Upper lobe of right lung (tissue), 1 donor: ENCODE measurements at regions not wholly inside any gene's neighbourhood (a gene's known extent, or its start where the extent isn't known, plus 50 kb on each side); places are given as distances from the start of the nearest gene placed in this dataset.

ENCODE experiments used
- ATAC-seq: fragments of 200-7000 bp; cut with Tn5 transposase; one replicate; pipeline ENCODE4 v1.9.1; 2020; ENCODE audit warnings: mild to moderate bottlenecking, moderate library complexity
- DNase-seq: peaks from one replicate; pipeline ENCODE4 v3.0.0-alpha.2; 2020
- H3K27ac ChIP-seq: fragments of 200-600 bp; one replicate; pipeline ENCODE4 v1.8.0; 2022
- H3K27me3 ChIP-seq: fragments of 200-600 bp; one replicate; pipeline ENCODE4 v1.8.0; 2022; ENCODE audit warnings: mild to moderate bottlenecking
- H3K36me3 ChIP-seq: fragments of 200-600 bp; one replicate; pipeline ENCODE4 v1.8.0; 2022
- H3K4me1 ChIP-seq: fragments of 200-600 bp; one replicate; pipeline ENCODE4 v1.8.0; 2022
- H3K4me3 ChIP-seq: fragments of 200-600 bp; one replicate; pipeline ENCODE4 v1.8.0; 2022; ENCODE audit warnings: mild to moderate bottlenecking
- H3K9me3 ChIP-seq: fragments of 200-600 bp; one replicate; pipeline ENCODE4 v1.8.0; 2022
- CTCF ChIP-seq: fragments of 200-600 bp; IDR thresholded peaks from one replicate; pipeline ENCODE4 v1.8.0; 2022; ENCODE audit warnings: antibody characterized with exemption
- intact Hi-C: fragments of 100-400 bp; cut with DNase I; formaldehyde crosslinking; loops from one replicate; pipeline ENCODE4 v1.11.0; 2022
- donor health status: DM: no; HTN: yes; CAD: no; lungs with severe emphysema.

- Histone ChIP-seq H3K27ac (no peak overlapping the region), H3K4me3 (no peak overlapping the region), H3K36me3 (no peaks in the 10 kb centered on the region), H3K4me1 (no peaks in the 10 kb centered on the region), H3K27me3 (no peaks in the 10 kb centered on the region), H3K9me3 (no peaks in the 10 kb centered on the region)
- DNase-seq (no peak), ATAC-seq (no peak)
- TF ChIP-seq CTCF = no peak
- intact Hi-C loops = no loop called here
Measured at GRCh38 chr7:125491137-125491536, 561.5 kb upstream of the POT1 start.

- Histone ChIP-seq H3K9me3 (no peaks in the 10 kb centered on the region), H3K4me3 (no peak overlapping the region), H3K27ac (no peak overlapping the region), H3K36me3 (no peaks in the 10 kb centered on the region), H3K27me3 (no peaks in the 10 kb centered on the region), H3K4me1 (no peaks in the 10 kb centered on the region)
- DNase-seq (no peak), ATAC-seq (no peak)
- intact Hi-C loops = no loop called here
- no peak for TF ChIP-seq CTCF
Measured at GRCh38 chr7:125490167-125490566, 560.5 kb upstream of the POT1 start.

- H3K4me3 ChIP-seq = no peak overlapping the region
- intact Hi-C loops = no loop called here
- no peak for ATAC-seq
- no peaks in the 10 kb centered on the region for H3K36me3 ChIP-seq
- H3K4me1 ChIP-seq = no peaks in the 10 kb centered on the region
- H3K9me3 ChIP-seq = no peaks in the 10 kb centered on the region
- no peaks in the 10 kb centered on the region for H3K27me3 ChIP-seq
- TF ChIP-seq CTCF = no peak
- no peak overlapping the region for H3K27ac ChIP-seq
- DNase-seq = no peak
Measured at GRCh38 chr7:125485223-125485622, 555.6 kb upstream of the POT1 start.

- DNase-seq = no peak
Measured at GRCh38 chr7:125484755-125485154, 555.1 kb upstream of the POT1 start.

GRCh38 chr7:125481323-125481722 lies 551.7 kb upstream of the POT1 start:
- intact Hi-C loops = no loop called here
- Histone ChIP-seq H3K9me3 (no peaks in the 10 kb centered on the region), H3K27me3 (no peaks in the 10 kb centered on the region), H3K4me3 (no peak overlapping the region), H3K4me1 (no peaks in the 10 kb centered on the region), H3K36me3 (no peaks in the 10 kb centered on the region), H3K27ac (no peak overlapping the region)
- no peak for DNase-seq
- no peak for TF ChIP-seq CTCF
- no peak for ATAC-seq

More at GRCh38 chr7:125484755-125485154, 555.1 kb upstream of the POT1 start:
- intact Hi-C loops = no loop called here
- ATAC-seq = no peak
- no peaks in the 10 kb centered on the region for H3K36me3 ChIP-seq
- H3K4me1 ChIP-seq = no peaks in the 10 kb centered on the region
- no peaks in the 10 kb centered on the region for H3K27me3 ChIP-seq
- H3K4me3 ChIP-seq = no peak overlapping the region
- no peaks in the 10 kb centered on the region for H3K9me3 ChIP-seq
- H3K27ac ChIP-seq = no peak overlapping the region
- no peak for TF ChIP-seq CTCF

GRCh38 chr7:125480762-125481161 lies 551.1 kb upstream of the POT1 start:
- ATAC-seq (no peak), DNase-seq (no peak)
- Histone ChIP-seq H3K9me3 (no peaks in the 10 kb centered on the region), H3K4me1 (no peaks in the 10 kb centered on the region), H3K4me3 (no peak overlapping the region), H3K27me3 (no peaks in the 10 kb centered on the region), H3K27ac (no peak overlapping the region), H3K36me3 (no peaks in the 10 kb centered on the region)
- TF ChIP-seq CTCF = no peak
- intact Hi-C loops = no loop called here
